CD8-positive, alpha-beta memory T cell (primary cell): ENCODE measurements at regions not wholly inside any gene's neighbourhood (a gene's known extent, or its start where the extent isn't known, plus 50 kb on each side); places are given as distances from the start of the nearest gene placed in this dataset.
"Not testable (repeated sequence)": the region's sequence is repeated elsewhere in the genome, so short reads cannot be mapped to it uniquely, and the experiment has no call there.

Source experiments
- CTCF ChIA-PET: fragments of 350-600 bp; sonication (Branson Sonifier 250); formaldehyde crosslinking; loops from one replicate; lab custom pipeline; 2021; ENCODE audit warnings: antibody characterized with exemption; lab: Charles Lee
- POLR2A ChIA-PET: fragments of 350-600 bp; sonication (Branson Sonifier 250); formaldehyde crosslinking; loops from one replicate; lab custom pipeline; 2021; ENCODE audit warnings: antibody characterized with exemption; lab: Charles Lee
- DNase-seq, 5 donors: peaks; one replicate each; pipeline versions ENCODE4 v3.0.0 to v3.0.0-alpha.2; 2020 to 2022; ENCODE audit warnings: mixed read lengths in 1 of 5
- H3K27ac ChIP-seq: one replicate; pipeline ENCODE4 v1.7.0; 2013; ENCODE audit warnings: low read depth, mild to moderate bottlenecking, low read length, moderate library complexity
- H3K27me3 ChIP-seq: 2 replicates; pipeline ENCODE4 v1.7.0; 2013; ENCODE audit warnings: low read length, mild to moderate bottlenecking; ENCODE audit not compliant: insufficient read depth, poor library complexity, severe bottlenecking
- H3K36me3 ChIP-seq: 2 replicates; pipeline ENCODE4 v1.7.0; 2013; ENCODE audit warnings: mild to moderate bottlenecking, low read length, moderate library complexity; ENCODE audit not compliant: insufficient read depth
- H3K4me1 ChIP-seq: 2 replicates; pipeline ENCODE4 v1.7.0; 2013; ENCODE audit warnings: mild to moderate bottlenecking, low read length, moderate library complexity; ENCODE audit not compliant: insufficient read depth
- H3K4me3 ChIP-seq: 2 replicates; pipeline ENCODE4 v1.7.0; 2013; ENCODE audit warnings: mild to moderate bottlenecking, low read length
- H3K9me3 ChIP-seq: 2 replicates; pipeline ENCODE4 v1.7.0; 2013; ENCODE audit warnings: mild to moderate bottlenecking, low read length
- H3K27ac Mint-ChIP-seq, 8 donors: one replicate each; pipeline ENCODE4 v1.8.0; 2020 to 2021; ENCODE audit warnings: mixed read lengths in 8 of 8, mild to moderate bottlenecking in 6 of 8, inconsistent platforms in 3 of 8, moderate library complexity in 3 of 8
- H3K27me3 Mint-ChIP-seq, 2 donors: one replicate each; pipeline ENCODE4 v1.8.0; 2020 to 2021; ENCODE audit warnings: mixed read lengths in 2 of 2, mild to moderate bottlenecking in 1 of 2, moderate library complexity in 1 of 2
- H3K36me3 Mint-ChIP-seq, 3 donors: one replicate each; pipeline ENCODE4 v1.8.0; 2020 to 2021; ENCODE audit warnings: mixed read lengths in 3 of 3, inconsistent platforms in 1 of 3, mild to moderate bottlenecking in 1 of 3
- H3K4me1 Mint-ChIP-seq, 3 donors: one replicate each; pipeline ENCODE4 v1.8.0; 2020 to 2021; ENCODE audit warnings: mixed read lengths in 3 of 3, inconsistent platforms in 1 of 3, mild to moderate bottlenecking in 1 of 3
- H3K4me3 Mint-ChIP-seq, 7 donors: one replicate each; pipeline ENCODE4 v1.8.0; 2020 to 2021; ENCODE audit warnings: mixed read lengths in 7 of 7, mild to moderate bottlenecking in 6 of 7, moderate library complexity in 4 of 7, inconsistent platforms in 2 of 7
- H3K9me3 Mint-ChIP-seq, 5 donors: one replicate each; pipeline ENCODE4 v1.8.0; 2020 to 2022; ENCODE audit warnings: mixed read lengths in 5 of 5, mild to moderate bottlenecking in 3 of 5, moderate library complexity in 2 of 5, inconsistent platforms in 1 of 5

GRCh38 chr11:89616999-89617602 is 93.0 kb upstream of the TRIM77 start:
- H3K4me1 ChIP-seq, H3K27me3 Mint-ChIP-seq, H3K4me1 Mint-ChIP-seq, H3K9me3 Mint-ChIP-seq, H3K9me3 ChIP-seq, POLR2A ChIA-PET, H3K36me3 ChIP-seq, H3K4me3 Mint-ChIP-seq, DNase-seq, H3K27ac Mint-ChIP-seq, H3K36me3 Mint-ChIP-seq, H3K4me3 ChIP-seq, H3K27me3 ChIP-seq, H3K27ac ChIP-seq, CTCF ChIA-PET: not testable (repeated sequence)

- H3K27me3 Mint-ChIP-seq, H3K4me1 ChIP-seq, H3K4me1 Mint-ChIP-seq, CTCF ChIA-PET, POLR2A ChIA-PET, H3K9me3 Mint-ChIP-seq, H3K36me3 ChIP-seq, H3K27ac Mint-ChIP-seq, H3K4me3 Mint-ChIP-seq, H3K27ac ChIP-seq, H3K9me3 ChIP-seq, DNase-seq, H3K4me3 ChIP-seq, H3K27me3 ChIP-seq, H3K36me3 Mint-ChIP-seq: not testable (repeated sequence)
Observed at GRCh38 chr11:89620721-89621120, 89.4 kb upstream of the TRIM77 start.

- Mint-ChIP-seq H3K4me3 (no peak overlapping the region), H3K27ac (no peak overlapping the region), H3K27me3 (no peaks in the 10 kb centered on the region), H3K9me3 (peaks cover 0 to 5% (median 1%) of the 10 kb centered on the region in 5 donors), H3K36me3 (no peaks in the 10 kb centered on the region), H3K4me1 (no peaks in the 10 kb centered on the region)
- DNase-seq, result no peak
- Histone ChIP-seq H3K36me3 (no peaks in the 10 kb centered on the region), H3K4me1 (no peaks in the 10 kb centered on the region), H3K27ac (no peak overlapping the region), H3K27me3 (no peaks in the 10 kb centered on the region), H3K9me3 (no peaks in the 10 kb centered on the region), H3K4me3 (no peak overlapping the region)
- CTCF ChIA-PET, result no interaction called here
- POLR2A ChIA-PET, result no interaction called here
Observed at GRCh38 chr11:89625171-89625570, 84.9 kb upstream of the TRIM77 start.

GRCh38 chr11:89626366-89626765 is 83.7 kb upstream of the TRIM77 start:
- Mint-ChIP-seq H3K9me3 (peaks cover 0 to 5% (median 1%) of the 10 kb centered on the region in 5 donors), H3K27me3 (no peaks in the 10 kb centered on the region), H3K27ac (no peak overlapping the region), H3K36me3 (no peaks in the 10 kb centered on the region), H3K4me1 (no peaks in the 10 kb centered on the region), H3K4me3 (no peak overlapping the region)
- H3K9me3 ChIP-seq, result no peaks in the 10 kb centered on the region
- H3K36me3 ChIP-seq, result no peaks in the 10 kb centered on the region
- CTCF ChIA-PET, result no interaction called here
- H3K4me1 ChIP-seq, result no peaks in the 10 kb centered on the region
- H3K27me3 ChIP-seq, result no peaks in the 10 kb centered on the region
- no peak overlapping the region for H3K27ac ChIP-seq
- DNase-seq, result no peak
- no peak overlapping the region for H3K4me3 ChIP-seq
- POLR2A ChIA-PET, result no interaction called here

GRCh38 chr11:89626881-89627280 is 83.2 kb upstream of the TRIM77 start:
- H3K4me1 Mint-ChIP-seq, H3K27me3 Mint-ChIP-seq, DNase-seq, H3K4me1 ChIP-seq, H3K27ac ChIP-seq, H3K27ac Mint-ChIP-seq, H3K4me3 Mint-ChIP-seq, H3K4me3 ChIP-seq, POLR2A ChIA-PET, CTCF ChIA-PET, H3K9me3 ChIP-seq, H3K9me3 Mint-ChIP-seq, H3K36me3 ChIP-seq, H3K36me3 Mint-ChIP-seq, H3K27me3 ChIP-seq: not testable (repeated sequence)

- Histone ChIP-seq H3K27ac (no peak overlapping the region), H3K27me3 (no peaks in the 10 kb centered on the region), H3K4me3 (no peak overlapping the region), H3K9me3 (no peaks in the 10 kb centered on the region), H3K36me3 (no peaks in the 10 kb centered on the region), H3K4me1 (no peaks in the 10 kb centered on the region)
- Mint-ChIP-seq H3K36me3 (no peaks in the 10 kb centered on the region), H3K4me1 (no peaks in the 10 kb centered on the region), H3K9me3 (peaks cover 0 to 2% (median 0%) of the 10 kb centered on the region in 5 donors), H3K27ac (no peak overlapping the region), H3K4me3 (no peak overlapping the region), H3K27me3 (no peaks in the 10 kb centered on the region)
- CTCF ChIA-PET, result no interaction called here
- DNase-seq, result no peak
- POLR2A ChIA-PET, result no interaction called here
Observed at GRCh38 chr11:89633135-89633705, 76.9 kb upstream of the TRIM77 start.

- H3K4me3 ChIP-seq, H3K27ac Mint-ChIP-seq, H3K36me3 Mint-ChIP-seq, H3K27me3 ChIP-seq, DNase-seq, CTCF ChIA-PET, H3K9me3 ChIP-seq, POLR2A ChIA-PET, H3K4me1 Mint-ChIP-seq, H3K4me3 Mint-ChIP-seq, H3K4me1 ChIP-seq, H3K27me3 Mint-ChIP-seq, H3K9me3 Mint-ChIP-seq, H3K27ac ChIP-seq, H3K36me3 ChIP-seq: not testable (repeated sequence)
Observed at GRCh38 chr11:89640777-89641176, 69.3 kb upstream of the TRIM77 start.

- H3K9me3 ChIP-seq, DNase-seq, H3K4me3 ChIP-seq, H3K27me3 Mint-ChIP-seq, H3K27me3 ChIP-seq, H3K9me3 Mint-ChIP-seq, H3K4me3 Mint-ChIP-seq, H3K36me3 ChIP-seq, POLR2A ChIA-PET, H3K27ac Mint-ChIP-seq, H3K36me3 Mint-ChIP-seq, H3K27ac ChIP-seq, H3K4me1 ChIP-seq, H3K4me1 Mint-ChIP-seq, CTCF ChIA-PET: not testable (repeated sequence)
Observed at GRCh38 chr11:89648232-89648631, 61.9 kb upstream of the TRIM77 start.

- H3K4me1 Mint-ChIP-seq, H3K27ac ChIP-seq, H3K27me3 Mint-ChIP-seq, H3K36me3 ChIP-seq, CTCF ChIA-PET, H3K9me3 ChIP-seq, H3K9me3 Mint-ChIP-seq, POLR2A ChIA-PET, H3K36me3 Mint-ChIP-seq, H3K27ac Mint-ChIP-seq, DNase-seq, H3K4me1 ChIP-seq, H3K27me3 ChIP-seq, H3K4me3 Mint-ChIP-seq, H3K4me3 ChIP-seq: not testable (repeated sequence)
Observed at GRCh38 chr11:89648996-89649395, 61.1 kb upstream of the TRIM77 start.
